ENCODE measurements at regions not wholly inside any gene's neighbourhood (a gene's known extent, or its start where the extent isn't known, plus 50 kb on each side); places are given as distances from the start of the nearest gene placed in this dataset.

DNA sequence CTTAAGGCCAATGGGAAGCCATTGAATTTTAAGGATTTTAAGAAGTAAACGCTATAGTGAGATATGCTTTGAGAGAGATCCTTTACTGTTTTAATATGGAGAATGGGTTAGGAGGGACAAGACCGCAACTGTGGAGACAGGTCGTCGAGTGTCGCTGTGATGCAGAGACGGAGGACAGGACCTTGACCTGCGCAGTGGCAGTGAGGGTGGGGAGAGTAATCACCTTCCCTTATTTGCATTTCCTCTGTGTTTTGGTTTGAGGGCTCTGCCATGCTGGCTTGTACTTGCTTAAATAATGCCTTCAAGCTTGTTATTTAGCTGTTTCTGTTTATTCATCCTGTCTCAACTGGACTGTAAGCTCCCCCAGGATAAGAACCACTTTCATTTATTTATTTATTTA lies 345.0 kb downstream of the FBXW7 start:
- H2BK120ac ChIP-seq (ENCODE audit: low read depth, low read length, poor library complexity, severe bottlenecking): no peak overlapping the region
- Mint-ChIP-seq H3K27me3 (ENCODE audit: low read depth) (no peaks in the 10 kb centered on the region; the same call in 1 of the 2 replicates), H3K4me1 (no peaks in the 10 kb centered on the region), H3K9me3 (no peaks in the 10 kb centered on the region; a peak in 1 of 5 replicates), H3K36me3 (ENCODE audit: insufficient read depth in 1 of 3, low read depth in 3 of 3) (no peaks in the 10 kb centered on the region; a peak in 1 of 7 replicates), H3K27ac (no peak overlapping the region; a peak in 1 of 7 replicates), H3K4me3 (no peak overlapping the region)
- H3K79me2 ChIP-seq (ENCODE audit: insufficient read depth, low read length): no peaks in the 10 kb centered on the region
- H2AK5ac ChIP-seq (ENCODE audit: insufficient read length, low read length): no peak overlapping the region
- TF ChIP-seq, protein P1, sequence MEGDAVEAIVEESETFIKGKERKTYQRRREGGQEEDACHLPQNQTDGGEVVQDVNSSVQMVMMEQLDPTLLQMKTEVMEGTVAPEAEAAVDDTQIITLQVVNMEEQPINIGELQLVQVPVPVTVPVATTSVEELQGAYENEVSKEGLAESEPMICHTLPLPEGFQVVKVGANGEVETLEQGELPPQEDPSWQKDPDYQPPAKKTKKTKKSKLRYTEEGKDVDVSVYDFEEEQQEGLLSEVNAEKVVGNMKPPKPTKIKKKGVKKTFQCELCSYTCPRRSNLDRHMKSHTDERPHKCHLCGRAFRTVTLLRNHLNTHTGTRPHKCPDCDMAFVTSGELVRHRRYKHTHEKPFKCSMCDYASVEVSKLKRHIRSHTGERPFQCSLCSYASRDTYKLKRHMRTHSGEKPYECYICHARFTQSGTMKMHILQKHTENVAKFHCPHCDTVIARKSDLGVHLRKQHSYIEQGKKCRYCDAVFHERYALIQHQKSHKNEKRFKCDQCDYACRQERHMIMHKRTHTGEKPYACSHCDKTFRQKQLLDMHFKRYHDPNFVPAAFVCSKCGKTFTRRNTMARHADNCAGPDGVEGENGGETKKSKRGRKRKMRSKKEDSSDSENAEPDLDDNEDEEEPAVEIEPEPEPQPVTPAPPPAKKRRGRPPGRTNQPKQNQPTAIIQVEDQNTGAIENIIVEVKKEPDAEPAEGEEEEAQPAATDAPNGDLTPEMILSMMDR (conservative IDR thresholded peaks at IDR 0.05): no peak
- no peaks in the 10 kb centered on the region for H3K9me3 ChIP-seq (ENCODE audit: control insufficient read depth, low read depth, low read length)
- H2BK5ac ChIP-seq (ENCODE audit: insufficient read length, low read length): no peak overlapping the region
- H2BK15ac ChIP-seq (ENCODE audit: low read depth, low read length): no peak overlapping the region
- H3K56ac ChIP-seq (ENCODE audit: insufficient read length, low read depth, low read length): no peak overlapping the region
- H2BK12ac ChIP-seq (ENCODE audit: insufficient read length, low read depth, low read length): no peak overlapping the region
- no peak overlapping the region for H3K9ac ChIP-seq (ENCODE audit: extremely low read depth, insufficient read length, low read length)
- H3K4ac ChIP-seq (ENCODE audit: low read depth, low read length): no peak overlapping the region
- no peak overlapping the region for H3T11ph ChIP-seq (ENCODE audit: low read length)
- H4K20me1 ChIP-seq (ENCODE audit: control insufficient read depth, insufficient read depth, insufficient read length): no peaks in the 10 kb centered on the region
- no peak overlapping the region for H4K91ac ChIP-seq (ENCODE audit: insufficient read length, low read depth, low read length)
- H3K4me1 ChIP-seq (ENCODE audit: insufficient read depth, low read length): no peaks in the 10 kb centered on the region
- H3K23ac ChIP-seq (ENCODE audit: insufficient read length, low read depth, low read length): no peak overlapping the region
- H3K18ac ChIP-seq (ENCODE audit: insufficient read length, low read depth, low read length): no peak overlapping the region
- no peaks in the 10 kb centered on the region for H3K79me1 ChIP-seq (ENCODE audit: insufficient read depth, low read depth, low read length, poor library complexity, severe bottlenecking)
- no peak overlapping the region for H2AFZ ChIP-seq (ENCODE audit: low read length)
- no peak overlapping the region for H3K4me2 ChIP-seq (ENCODE audit: insufficient read depth, insufficient read length, low read length)
- H3K14ac ChIP-seq (ENCODE audit: insufficient read depth, low read length): no peak overlapping the region
- no peaks in the 10 kb centered on the region for H3K23me2 ChIP-seq (ENCODE audit: insufficient read length, low read depth, low read length, poor library complexity, severe bottlenecking)
- no peaks in the 10 kb centered on the region for H3K27me3 ChIP-seq (ENCODE audit: insufficient read depth, low read length)
- no peak for DNase-seq
- H4K5ac ChIP-seq (ENCODE audit: insufficient read length, low read depth, low read length): no peak overlapping the region
- no CpG with 5 or more reads among the region's 7 CpGs for WGBS (ENCODE audit: extremely low coverage, insufficient read length, low lambda C conversion rate)
- H4K8ac ChIP-seq (replicated peaks; ENCODE audit: insufficient read length, low read depth, low read length): no peak overlapping the region
- H3K27ac ChIP-seq (ENCODE audit: insufficient read length, low read depth, low read length): no peak overlapping the region
- H2BK20ac ChIP-seq (ENCODE audit: low read depth, low read length, poor library complexity, severe bottlenecking): no peak overlapping the region
